Activated naive CD8-positive, alpha-beta T cell treated with anti-CD3 and anti-CD28 coated beads, Interleukin-2, amount 50 U/mL, for 24 hours (primary cell): ENCODE measurements at regions not wholly inside any gene's neighbourhood (a gene's known extent, or its start where the extent isn't known, plus 50 kb on each side); places are given as distances from the start of the nearest gene placed in this dataset.
A peak's percentile ranks its signal among the peaks of the same experiment; 100 is the strongest.

Experiments
- ATAC-seq: fragments of 150-1000 bp; cut with Tn5 transposase; one replicate; pipeline ENCODE4 v1.10.0; 2021
- DNase-seq: peaks from one replicate; pipeline ENCODE4 v3.0.0; 2021
- H3K27ac Mint-ChIP-seq: one replicate; pipeline ENCODE4 v1.8.0; 2021; ENCODE audit warnings: mild to moderate bottlenecking, mixed read lengths
- H3K27me3 Mint-ChIP-seq: one replicate; pipeline ENCODE4 v1.8.0; 2021; ENCODE audit warnings: mixed read lengths
- H3K36me3 Mint-ChIP-seq: one replicate; pipeline ENCODE4 v1.8.0; 2021; ENCODE audit warnings: low read depth, mixed read lengths
- H3K4me1 Mint-ChIP-seq: one replicate; pipeline ENCODE4 v1.8.0; 2021; ENCODE audit warnings: mixed read lengths
- H3K4me3 Mint-ChIP-seq: one replicate; pipeline ENCODE4 v1.8.0; 2021; ENCODE audit warnings: mild to moderate bottlenecking, moderate library complexity, mixed read lengths
- H3K9me3 Mint-ChIP-seq: one replicate; pipeline ENCODE4 v1.8.0; 2021; ENCODE audit warnings: mixed read lengths

DNA sequence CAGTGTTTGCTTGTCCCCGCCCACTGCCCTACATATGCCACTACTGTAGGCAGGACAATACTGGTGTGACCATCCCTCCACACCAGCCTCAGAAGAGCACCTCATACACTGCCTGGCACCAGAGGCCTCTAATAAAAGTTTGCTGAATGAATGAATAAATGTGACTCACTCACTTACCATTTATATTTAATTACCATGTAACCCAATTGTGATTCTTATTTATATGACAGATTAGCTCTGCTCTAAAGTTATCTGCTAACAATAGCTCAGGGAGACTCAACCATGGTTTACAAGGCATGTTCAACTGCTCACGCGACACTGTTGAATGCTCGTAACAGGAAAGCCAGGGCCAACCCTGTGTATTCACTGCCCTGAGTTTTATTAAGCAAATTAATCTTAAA, 66.0 kb upstream of the DOCK9 start:
- no peak for ATAC-seq
- no peaks in the 10 kb centered on the region for H3K27me3 Mint-ChIP-seq
- H3K4me3 Mint-ChIP-seq, result no peak overlapping the region
- H3K36me3 Mint-ChIP-seq, result peaks cover 3% of the 10 kb centered on the region
- no peak overlapping the region for H3K27ac Mint-ChIP-seq
- DNase-seq, result no peak
- H3K4me1 Mint-ChIP-seq, result peaks cover 90% of the 10 kb centered on the region
- H3K9me3 Mint-ChIP-seq, result no peaks in the 10 kb centered on the region

DNA sequence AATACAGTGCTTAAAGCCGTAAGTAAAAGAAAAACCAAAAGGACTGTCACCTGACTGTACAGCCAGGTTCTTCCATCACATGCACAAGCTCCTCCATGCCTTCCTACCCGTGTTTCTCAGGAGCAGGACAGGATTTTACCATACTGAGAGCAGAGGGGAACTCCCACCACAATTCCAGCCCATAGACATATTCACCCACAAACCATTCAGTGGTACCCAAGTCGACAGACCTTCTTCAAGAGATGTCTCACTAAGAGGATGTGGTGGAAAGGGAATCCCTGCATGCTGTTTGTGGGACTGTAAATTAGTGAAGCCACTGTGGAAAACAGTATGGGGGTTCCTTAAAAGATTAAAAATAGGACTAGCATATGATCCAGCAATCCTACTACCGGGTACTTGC, 66.9 kb upstream of the DOCK9 start:
- H3K36me3 Mint-ChIP-seq, result peaks cover 4% of the 10 kb centered on the region
- H3K27ac Mint-ChIP-seq, result peak overlapping the region; percentile 17
- no peaks in the 10 kb centered on the region for H3K27me3 Mint-ChIP-seq
- H3K4me3 Mint-ChIP-seq, result no peak overlapping the region
- no peak for DNase-seq
- peaks cover 90% of the 10 kb centered on the region for H3K4me1 Mint-ChIP-seq
- ATAC-seq, result peak; percentile 21
- no peaks in the 10 kb centered on the region for H3K9me3 Mint-ChIP-seq

DNA sequence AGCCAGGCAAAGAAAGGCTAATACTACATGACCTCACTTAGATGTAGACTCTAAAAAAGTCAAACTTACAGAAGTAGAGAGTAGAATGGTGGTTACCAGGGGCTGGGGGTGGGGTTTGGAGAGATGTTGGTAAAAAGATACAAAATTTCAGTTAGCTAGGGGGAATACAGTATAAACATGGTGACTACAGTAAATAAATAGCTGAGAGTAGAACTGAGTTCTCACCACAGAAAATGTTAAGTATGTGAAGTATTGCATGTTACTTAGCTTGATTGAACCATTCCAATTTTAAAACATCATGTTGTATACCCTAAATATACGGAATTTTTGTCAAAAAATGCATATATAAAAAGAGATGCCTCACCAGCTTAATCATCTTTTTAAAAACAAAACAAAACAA, 67.5 kb upstream of the DOCK9 start:
- H3K9me3 Mint-ChIP-seq, result no peaks in the 10 kb centered on the region
- no peak overlapping the region for H3K4me3 Mint-ChIP-seq
- peak overlapping the region; percentile 13 for H3K27ac Mint-ChIP-seq
- no peaks in the 10 kb centered on the region for H3K27me3 Mint-ChIP-seq
- peaks cover 92% of the 10 kb centered on the region for H3K4me1 Mint-ChIP-seq
- H3K36me3 Mint-ChIP-seq, result peaks cover 4% of the 10 kb centered on the region
- DNase-seq, result no peak
- ATAC-seq, result no peak

DNA sequence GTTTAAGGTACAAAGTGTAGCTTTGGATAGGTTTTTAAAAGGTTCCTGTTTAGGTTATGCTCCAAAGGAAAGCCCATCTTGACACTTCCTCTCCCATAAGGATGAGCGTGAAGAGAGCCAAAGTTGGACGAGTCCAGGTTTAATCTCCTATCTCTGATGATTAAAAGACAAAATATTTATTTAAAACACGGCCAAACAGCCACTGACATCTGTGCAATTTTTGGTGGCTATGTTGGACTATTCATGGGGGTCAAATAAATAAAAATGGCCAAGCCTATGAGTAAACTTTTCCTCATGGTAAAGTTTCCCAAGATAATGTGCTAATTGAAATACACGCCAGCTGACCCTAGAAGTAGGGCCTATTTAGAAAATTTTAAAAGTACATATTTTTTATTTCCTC, 69.0 kb upstream of the DOCK9 start:
- Mint-ChIP-seq H3K36me3 (peaks cover 4% of the 10 kb centered on the region), H3K27ac (peak overlapping the region; percentile 71), H3K4me3 (peak overlapping the region; percentile 68), H3K4me1 (peaks cover 92% of the 10 kb centered on the region), H3K9me3 (no peaks in the 10 kb centered on the region), H3K27me3 (no peaks in the 10 kb centered on the region)
- DNase-seq, result no peak
- ATAC-seq, result no peak

DNA sequence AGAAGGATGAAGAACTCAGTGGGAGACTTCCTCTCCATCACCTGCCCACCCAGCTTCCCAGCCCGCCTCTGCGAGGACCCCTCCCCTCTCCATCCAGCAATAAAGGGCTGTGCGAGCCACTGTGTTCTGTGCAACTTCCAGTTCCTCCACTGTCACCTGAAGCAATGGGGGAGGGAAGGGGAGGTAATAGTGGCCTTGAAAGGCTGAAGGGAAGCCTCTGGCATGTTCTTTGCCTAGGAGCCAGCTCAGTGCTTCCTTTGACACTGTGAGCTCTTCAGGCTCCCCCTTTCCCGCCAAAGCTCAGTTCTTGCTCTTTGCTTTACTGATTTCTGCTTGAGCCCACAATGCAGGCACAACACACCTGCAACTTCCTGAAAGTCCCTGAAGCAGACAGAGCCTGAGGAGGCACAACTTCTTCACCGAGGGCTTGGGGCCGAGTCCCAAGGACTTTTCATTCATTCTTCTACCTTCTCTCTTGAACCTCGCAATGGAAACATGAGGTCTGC, 73.2 kb upstream of the DOCK9 start:
- ATAC-seq, result no peak
- Mint-ChIP-seq H3K9me3 (no peaks in the 10 kb centered on the region), H3K4me1 (peaks cover 84% of the 10 kb centered on the region), H3K27ac (peak overlapping the region; percentile 59), H3K4me3 (peak overlapping the region; percentile 40), H3K36me3 (peaks cover 9% of the 10 kb centered on the region), H3K27me3 (peaks cover 2% of the 10 kb centered on the region)
- no peak for DNase-seq

DNA sequence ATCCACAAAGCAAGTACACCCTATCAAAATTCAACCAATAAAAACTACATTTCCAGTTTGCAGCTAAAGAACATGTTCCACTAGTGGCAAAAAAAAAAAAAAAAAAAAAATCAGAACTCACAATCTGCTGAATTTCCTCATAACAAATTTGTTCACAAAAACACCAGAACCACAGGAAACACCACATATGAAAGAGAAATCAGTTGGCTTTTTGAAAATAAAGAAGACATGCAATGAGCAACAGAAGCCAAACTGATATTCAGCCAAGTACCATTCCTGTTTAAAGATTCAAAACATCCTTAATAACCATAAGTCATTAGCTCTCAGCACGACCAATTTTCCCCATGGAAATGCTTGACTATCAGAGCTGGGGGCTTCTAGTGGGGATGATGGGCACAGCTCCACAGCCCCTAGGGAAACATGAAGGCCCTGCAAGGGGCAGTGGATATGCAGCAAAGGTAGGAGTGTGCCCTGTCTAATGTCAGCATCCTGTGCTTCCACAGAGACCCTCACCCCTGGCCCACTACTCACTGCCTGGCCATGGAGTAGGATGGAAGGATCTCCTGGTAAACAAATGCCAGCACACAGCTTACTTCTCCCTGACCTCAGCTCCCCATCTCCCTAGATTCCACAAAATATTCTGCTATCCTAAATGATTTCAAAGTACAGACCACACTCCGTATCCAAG, 74.0 kb upstream of the DOCK9 start:
- DNase-seq (no peak), ATAC-seq (no peak)
- no peaks in the 10 kb centered on the region for H3K9me3 Mint-ChIP-seq
- peak overlapping the region; percentile 47 for H3K27ac Mint-ChIP-seq
- H3K4me3 Mint-ChIP-seq, result peak overlapping the region; percentile 40
- H3K27me3 Mint-ChIP-seq, result peaks cover 2% of the 10 kb centered on the region
- H3K36me3 Mint-ChIP-seq, result peaks cover 9% of the 10 kb centered on the region
- peaks cover 80% of the 10 kb centered on the region for H3K4me1 Mint-ChIP-seq

DNA sequence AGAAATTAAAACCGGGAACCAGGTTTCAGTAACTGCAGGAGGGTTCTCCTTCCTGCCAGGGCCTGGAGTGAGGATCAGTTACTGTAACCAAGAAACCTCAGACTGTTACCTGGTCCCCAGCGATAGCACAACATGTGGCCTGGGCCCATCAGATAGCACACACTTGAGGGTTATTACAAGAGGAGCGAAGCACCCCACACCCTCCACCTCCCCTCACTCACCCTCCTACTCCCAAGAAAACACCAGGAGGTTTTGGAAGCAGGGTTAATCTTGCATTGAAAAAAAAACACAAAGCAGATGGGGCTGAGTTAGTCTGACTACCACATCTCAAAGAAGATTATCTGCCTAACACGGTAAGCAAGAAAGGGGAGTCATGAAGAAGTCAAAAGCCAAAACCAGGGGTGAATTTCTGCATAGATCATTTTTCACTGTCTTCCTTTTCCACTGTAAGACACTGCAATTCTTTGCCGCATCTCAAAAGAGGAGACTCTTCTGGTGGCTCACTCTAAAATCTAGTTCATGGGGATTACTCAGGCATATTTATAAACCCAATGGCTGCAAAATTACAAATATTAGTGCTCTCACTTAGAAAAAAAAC, 75.9 kb upstream of the DOCK9 start:
- H3K27me3 Mint-ChIP-seq, result peaks cover 2% of the 10 kb centered on the region
- ATAC-seq (no peak), DNase-seq (no peak)
- H3K9me3 Mint-ChIP-seq, result no peaks in the 10 kb centered on the region
- H3K27ac Mint-ChIP-seq, result peak overlapping the region; percentile 36
- peaks cover 7% of the 10 kb centered on the region for H3K36me3 Mint-ChIP-seq
- peaks cover 77% of the 10 kb centered on the region for H3K4me1 Mint-ChIP-seq
- H3K4me3 Mint-ChIP-seq, result no peak overlapping the region

DNA sequence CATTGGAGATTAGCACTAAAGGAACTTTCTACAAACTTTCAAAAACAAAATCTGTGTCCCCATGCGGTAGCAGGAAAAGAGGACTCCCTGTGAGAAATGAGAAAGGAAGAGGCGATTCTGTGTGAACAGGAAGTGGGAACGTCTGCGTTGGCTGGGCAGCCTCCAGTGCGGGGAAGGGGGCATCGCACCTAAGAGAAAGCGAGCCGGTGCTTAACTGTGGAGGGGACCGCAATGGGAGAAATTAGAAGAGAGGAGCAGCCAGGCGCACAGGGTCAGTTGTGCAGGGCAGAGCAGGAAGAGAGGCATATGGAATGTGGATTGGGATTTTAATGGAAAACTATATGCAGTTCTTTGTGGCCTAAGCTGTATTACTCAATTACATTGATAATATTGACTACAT, 77.4 kb upstream of the DOCK9 start:
- H3K36me3 Mint-ChIP-seq, result peaks cover 6% of the 10 kb centered on the region
- peaks cover 73% of the 10 kb centered on the region for H3K4me1 Mint-ChIP-seq
- H3K4me3 Mint-ChIP-seq, result peak overlapping the region; percentile 40
- DNase-seq, result no peak
- no peak for ATAC-seq
- H3K9me3 Mint-ChIP-seq, result no peaks in the 10 kb centered on the region
- H3K27me3 Mint-ChIP-seq, result peaks cover 2% of the 10 kb centered on the region
- peak overlapping the region; percentile 61 for H3K27ac Mint-ChIP-seq

DNA sequence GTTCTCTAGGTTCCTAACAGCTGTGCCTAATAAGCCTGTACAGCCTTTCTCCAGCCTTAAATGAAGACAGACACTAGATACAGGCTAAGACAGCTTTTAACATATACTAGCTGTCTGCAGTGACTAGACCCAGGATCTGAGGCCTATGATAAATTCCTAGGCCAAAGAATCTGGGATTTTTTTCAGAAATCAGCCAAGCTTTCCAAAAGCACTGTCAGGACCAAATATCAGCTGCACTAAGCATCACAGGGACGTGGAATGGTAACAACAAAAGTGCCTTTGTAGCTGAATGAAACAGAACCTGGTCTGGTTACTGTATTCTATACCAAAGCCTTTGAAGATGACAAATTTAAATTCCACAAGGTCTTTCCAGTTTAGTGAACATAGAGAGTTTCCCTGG, 77.9 kb upstream of the DOCK9 start:
- Mint-ChIP-seq H3K27me3 (peaks cover 2% of the 10 kb centered on the region), H3K4me3 (no peak overlapping the region), H3K27ac (no peak overlapping the region), H3K36me3 (peaks cover 6% of the 10 kb centered on the region), H3K4me1 (peaks cover 68% of the 10 kb centered on the region), H3K9me3 (no peaks in the 10 kb centered on the region)
- ATAC-seq (no peak), DNase-seq (no peak)

DNA sequence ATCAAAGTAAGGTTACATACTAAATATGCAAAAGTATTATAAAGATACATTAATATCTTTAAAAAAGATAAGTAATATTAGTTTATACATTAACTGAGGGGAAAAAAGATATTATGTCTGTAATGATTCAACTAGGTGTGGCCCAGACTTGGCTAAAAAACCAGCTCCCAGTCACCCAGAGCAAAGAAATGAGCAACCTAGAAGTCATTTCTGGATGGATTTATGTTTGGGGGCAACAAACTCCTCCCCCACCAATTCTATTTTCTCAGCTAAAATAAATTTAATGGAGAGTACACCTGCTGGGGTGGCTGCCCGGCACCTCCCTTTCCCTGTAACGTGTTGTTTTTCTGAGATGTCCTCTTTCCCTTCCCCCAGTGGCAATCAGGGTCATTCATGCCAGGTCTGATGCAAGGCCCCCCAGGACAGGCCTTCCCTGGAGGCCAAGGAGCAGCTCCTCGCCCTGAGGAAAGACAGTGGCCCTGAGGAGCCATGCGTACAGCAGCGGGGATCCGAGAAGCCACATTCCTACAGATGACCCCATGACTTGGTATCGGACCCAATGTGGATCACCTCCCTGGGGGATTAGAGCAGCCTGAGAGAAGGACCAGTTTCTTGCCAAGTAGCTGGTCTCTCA, 78.6 kb upstream of the DOCK9 start:
- no peak for DNase-seq
- H3K9me3 Mint-ChIP-seq, result no peaks in the 10 kb centered on the region
- H3K36me3 Mint-ChIP-seq, result peaks cover 6% of the 10 kb centered on the region
- H3K27ac Mint-ChIP-seq, result no peak overlapping the region
- peaks cover 2% of the 10 kb centered on the region for H3K27me3 Mint-ChIP-seq
- ATAC-seq, result no peak
- peaks cover 64% of the 10 kb centered on the region for H3K4me1 Mint-ChIP-seq
- H3K4me3 Mint-ChIP-seq, result no peak overlapping the region

DNA sequence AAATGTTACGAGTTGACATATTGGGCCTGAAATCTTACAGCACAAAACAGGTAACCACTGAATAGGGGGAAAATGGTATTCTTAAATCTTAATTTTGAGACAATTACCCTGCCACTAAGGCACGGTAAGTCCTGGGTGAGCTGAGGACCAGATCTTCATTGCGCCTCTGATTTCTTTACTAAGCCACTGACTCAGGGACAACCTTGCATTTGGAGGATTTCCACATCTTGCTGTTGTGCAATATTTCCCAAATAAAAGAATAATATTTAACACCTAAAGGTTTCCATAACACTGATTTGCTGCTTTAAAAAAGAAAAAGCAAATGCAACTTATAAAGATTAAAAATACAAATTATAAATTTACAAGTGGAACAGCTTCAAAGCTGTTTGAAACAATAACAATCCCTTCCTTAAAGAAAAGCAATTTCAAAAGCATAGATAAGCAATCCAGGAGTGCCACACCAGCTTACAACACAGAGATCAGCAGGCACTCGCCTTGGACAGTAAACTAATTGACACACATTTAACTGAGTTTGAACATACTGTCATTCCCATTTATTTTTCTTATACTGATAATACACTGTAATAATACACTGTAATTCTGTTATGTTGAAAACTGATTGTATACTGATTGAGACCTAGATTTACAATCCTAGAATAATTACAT, 79.6 kb upstream of the DOCK9 start:
- no peak for ATAC-seq
- no peak overlapping the region for H3K27ac Mint-ChIP-seq

DNA sequence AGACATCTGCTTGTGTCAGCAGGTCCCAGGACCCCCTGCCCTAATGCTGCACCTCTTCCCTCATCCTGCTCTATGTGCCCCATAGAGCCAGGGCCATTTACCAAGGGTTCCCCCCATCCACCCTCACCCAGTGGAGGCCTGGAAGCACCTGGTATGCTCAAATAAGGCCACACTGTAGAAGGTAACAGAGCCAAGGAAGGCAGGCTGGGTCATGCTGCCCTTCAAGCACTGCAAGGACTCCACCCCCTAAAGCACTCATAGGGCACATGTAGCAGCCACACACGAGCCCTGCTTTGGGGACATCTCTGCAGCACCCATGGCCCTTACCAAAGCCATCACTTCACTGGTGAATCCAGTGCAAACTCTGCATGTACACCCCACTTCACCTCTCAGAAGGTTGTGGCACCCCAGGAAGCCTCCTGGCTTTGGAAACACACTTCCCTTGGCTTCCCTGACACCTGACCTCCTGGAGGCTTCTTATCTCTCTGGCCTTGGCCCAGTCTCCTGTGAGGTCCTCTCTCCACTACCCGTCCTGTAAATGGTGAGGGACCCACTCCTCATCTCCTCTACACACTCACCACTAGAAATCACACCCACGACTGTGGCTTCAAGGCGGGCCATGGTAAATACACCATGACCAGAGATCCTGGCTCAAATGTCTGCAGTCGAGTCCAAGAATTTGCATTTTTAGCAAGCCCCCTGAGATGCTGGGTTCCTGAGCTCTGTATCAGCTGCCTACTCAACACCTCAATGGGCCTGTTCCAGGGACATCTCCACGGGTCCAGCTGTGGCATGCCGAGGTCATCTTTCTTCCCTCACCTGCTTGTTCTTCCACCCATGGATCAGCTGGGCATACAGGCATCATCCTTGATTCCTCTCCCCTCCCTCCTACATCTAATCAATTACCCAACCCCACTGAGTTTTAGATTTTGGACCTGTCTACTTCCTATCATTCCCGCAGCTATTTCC, 80.9 kb upstream of the DOCK9 start:
- Mint-ChIP-seq H3K9me3 (no peaks in the 10 kb centered on the region), H3K27me3 (peaks cover 2% of the 10 kb centered on the region), H3K4me1 (peaks cover 61% of the 10 kb centered on the region), H3K27ac (no peak overlapping the region), H3K36me3 (peaks cover 2% of the 10 kb centered on the region), H3K4me3 (no peak overlapping the region)
- DNase-seq, result no peak
- no peak for ATAC-seq

More for the DNA sequence above, 79.6 kb upstream of the DOCK9 start:
- no peak overlapping the region for H3K4me3 Mint-ChIP-seq
- H3K9me3 Mint-ChIP-seq, result no peaks in the 10 kb centered on the region
- H3K36me3 Mint-ChIP-seq, result peaks cover 3% of the 10 kb centered on the region
- H3K4me1 Mint-ChIP-seq, result peaks cover 62% of the 10 kb centered on the region
- H3K27me3 Mint-ChIP-seq, result peaks cover 2% of the 10 kb centered on the region
- DNase-seq, result no peak

DNA sequence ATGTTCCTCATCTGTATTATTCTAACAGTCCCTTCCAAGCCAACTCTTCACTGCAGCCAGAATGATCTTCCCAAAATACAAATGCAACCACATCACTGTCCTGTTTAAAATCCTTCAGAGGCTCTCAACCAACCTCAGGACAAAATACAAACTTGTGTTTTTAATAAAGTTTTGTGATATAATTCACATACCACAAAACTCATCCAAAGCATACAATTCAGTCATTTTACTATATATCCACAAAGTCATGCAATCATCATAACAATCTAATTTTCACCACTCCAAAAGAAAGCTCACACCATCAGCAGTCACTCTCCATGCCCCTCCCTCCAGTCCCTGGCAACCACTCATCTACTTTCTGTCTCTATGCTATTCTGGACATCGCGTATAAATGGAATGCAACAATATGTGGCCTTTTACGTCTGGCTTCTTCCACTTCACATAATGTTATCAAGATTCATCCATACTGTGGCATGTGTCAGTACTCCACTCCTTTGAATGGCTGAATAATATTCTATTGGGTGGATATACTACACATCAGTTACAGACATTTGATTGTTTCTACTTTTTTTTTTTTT, 81.7 kb upstream of the DOCK9 start:
- Mint-ChIP-seq H3K9me3 (no peaks in the 10 kb centered on the region), H3K4me3 (no peak overlapping the region), H3K4me1 (peaks cover 61% of the 10 kb centered on the region), H3K27ac (no peak overlapping the region), H3K36me3 (peaks cover 3% of the 10 kb centered on the region), H3K27me3 (peaks cover 2% of the 10 kb centered on the region)
- DNase-seq (no peak), ATAC-seq (no peak)
